ENCODE measurements at regions not wholly inside any gene's neighbourhood (a gene's known extent, or its start where the extent isn't known, plus 50 kb on each side); places are given as distances from the start of the nearest gene placed in this dataset.

- no peak for DNase-seq (ENCODE audit: low spot score)
Measured at GRCh38 chr16:86196687-86197391, 297.9 kb downstream of the IRF8 start.

GRCh38 chr16:86198206-86199118, 299.5 kb downstream of the IRF8 start:
- no peak for DNase-seq (ENCODE audit: low spot score)

GRCh38 chr16:86199182-86199581, 300.2 kb downstream of the IRF8 start:
- DNase-seq (ENCODE audit: low spot score) = no peak

- DNase-seq (ENCODE audit: low spot score) = no peak
Measured at GRCh38 chr16:86199871-86200695, 301.1 kb downstream of the IRF8 start.

DNA sequence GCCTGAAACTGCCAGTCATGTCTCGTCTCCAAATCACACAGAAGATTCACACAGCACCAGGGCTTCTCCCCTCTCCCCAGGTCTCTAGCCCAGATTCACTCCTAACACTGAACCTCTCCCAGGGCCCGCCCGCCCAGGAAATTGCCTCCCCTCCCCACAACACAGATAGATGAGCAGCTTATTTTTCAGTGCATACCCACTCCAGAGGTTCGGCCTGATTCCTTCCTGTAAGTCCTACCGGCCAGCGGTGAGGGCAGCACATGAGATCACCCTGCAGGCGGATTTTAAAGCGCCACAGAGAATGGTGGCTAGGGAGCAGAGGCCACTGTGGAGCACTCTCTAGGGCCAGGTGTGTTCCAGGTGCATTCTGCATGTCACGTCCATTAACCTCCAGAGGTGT, 301.8 kb downstream of the IRF8 start:
- DNase-seq (ENCODE audit: low spot score) = no peak

DNA sequence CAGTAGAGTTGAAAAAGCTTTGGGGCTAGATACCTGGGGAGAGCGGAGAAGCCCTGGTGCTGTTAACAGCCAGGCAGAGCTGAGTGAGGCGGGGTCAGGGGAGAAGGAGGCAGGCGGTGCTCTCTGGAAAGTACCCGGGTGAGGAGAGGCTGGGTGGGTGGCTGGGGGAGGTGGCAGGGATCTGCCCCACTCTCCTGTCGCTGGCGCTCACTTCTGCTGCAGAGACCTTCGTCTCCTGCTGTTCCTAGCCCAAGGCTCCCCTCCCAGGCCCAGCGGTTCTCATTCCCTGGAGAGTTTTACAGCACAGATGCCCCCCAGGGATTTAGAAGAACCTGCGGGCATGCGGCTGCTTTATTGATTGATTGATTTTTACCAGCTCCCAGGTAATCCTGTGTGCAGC, 302.8 kb downstream of the IRF8 start:
- DNase-seq (ENCODE audit: low spot score) = no peak

- no peak for DNase-seq (ENCODE audit: low spot score)
Measured at GRCh38 chr16:86202267-86202666, 303.3 kb downstream of the IRF8 start.

DNA sequence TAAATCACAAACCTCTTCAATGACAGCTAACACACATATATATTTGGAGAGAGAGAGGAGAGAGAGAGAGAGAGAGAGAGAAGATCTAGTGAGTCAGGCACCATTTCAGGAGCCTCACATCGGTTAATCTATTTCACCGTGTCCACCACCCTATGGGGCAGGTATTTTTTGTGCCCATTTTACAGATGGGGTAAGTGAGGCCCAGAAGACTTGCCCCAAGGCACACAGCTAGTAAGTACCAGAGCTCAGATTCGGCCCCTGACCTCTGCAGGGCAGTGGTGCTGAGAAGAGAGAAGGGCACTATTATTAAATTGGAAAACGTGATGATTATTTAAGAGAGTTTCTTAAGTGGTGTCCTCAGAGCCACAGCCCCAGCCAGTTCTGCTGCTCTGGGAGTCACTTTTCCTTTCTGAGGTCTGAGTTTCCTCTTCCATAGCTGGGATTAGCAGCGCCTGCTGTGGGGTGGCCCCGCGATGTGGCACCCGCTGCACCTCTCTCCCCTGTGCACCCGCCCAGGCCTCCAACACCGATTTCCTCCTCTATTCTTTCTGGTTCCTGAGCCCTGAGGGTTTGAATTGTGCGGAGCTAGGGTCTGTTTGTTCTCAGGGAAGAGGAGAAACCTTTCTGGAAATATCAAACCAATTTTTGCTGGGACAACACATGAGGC, 303.9 kb downstream of the IRF8 start:
- no peak for DNase-seq (ENCODE audit: low spot score)

DNA sequence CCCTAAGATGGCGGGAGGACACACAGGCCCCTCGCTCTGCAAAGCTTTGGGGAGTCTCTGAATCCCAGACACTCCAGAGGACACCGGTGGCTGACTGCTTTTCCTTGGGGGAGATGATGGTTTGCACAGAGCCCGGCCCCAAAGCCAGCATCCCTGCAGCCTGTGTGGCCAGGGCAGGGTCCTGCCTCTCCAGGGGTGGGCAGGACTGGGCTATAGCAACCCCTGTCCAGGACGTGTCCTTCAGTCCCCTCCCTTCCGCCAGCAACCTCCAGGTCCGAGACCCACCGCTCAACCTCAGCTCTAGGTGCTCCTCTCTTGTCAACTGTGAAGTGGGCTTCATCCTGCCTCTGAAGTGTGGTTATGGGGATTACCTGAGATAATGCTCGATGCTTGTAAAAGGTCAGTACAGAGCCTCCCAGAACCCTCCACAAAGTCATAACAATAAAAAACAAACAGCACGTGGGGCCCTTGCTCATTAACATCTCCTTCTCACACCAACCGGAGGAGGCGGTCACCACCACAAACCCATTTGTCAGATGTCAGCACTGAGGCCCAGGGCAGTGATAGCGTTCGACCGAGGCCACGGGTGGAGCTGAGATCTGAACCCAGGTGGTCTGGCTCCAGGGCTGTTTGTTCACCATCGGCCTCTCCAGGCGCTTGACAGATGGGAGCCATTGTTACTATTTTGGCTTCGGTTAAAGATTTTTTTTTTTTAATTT, 304.8 kb downstream of the IRF8 start:
- no peak for DNase-seq (ENCODE audit: low spot score)

DNA sequence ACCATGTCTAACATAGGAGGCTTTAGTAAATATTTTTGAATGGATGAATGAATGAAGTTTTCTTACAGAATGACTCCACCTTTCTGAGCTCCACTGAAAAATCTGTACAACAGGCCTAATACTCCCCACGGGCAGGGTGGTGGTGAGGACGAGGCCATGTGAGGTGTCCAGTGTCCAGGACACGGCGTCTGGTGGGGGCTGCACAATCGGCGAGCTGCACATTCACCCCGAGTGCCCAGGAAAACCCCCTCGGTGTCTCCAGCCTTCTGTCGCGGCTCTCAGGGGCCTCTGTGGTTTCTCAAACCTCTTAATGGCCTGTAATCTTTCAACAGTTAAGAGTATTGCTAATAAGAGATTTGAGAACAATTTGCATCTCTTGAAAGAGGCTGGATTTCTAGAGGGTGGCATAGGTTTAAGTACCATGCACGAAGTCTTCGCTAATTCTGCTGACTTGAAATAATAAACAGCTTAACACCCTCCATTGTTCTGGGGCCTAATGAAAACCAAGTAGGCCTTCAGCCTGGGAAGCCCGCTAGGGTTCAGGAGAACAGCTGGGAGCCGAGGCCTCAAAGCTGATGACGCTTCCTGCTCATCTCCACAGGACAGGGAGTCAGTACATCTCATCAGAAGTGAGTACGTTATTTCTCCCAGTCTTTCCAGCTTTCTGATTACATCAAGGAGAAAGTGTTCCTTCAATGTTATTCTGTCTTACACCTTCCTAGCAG, 304.6 kb upstream of the FOXF1 start:
- no peak for DNase-seq (ENCODE audit: low spot score)

- DNase-seq (ENCODE audit: low spot score) = no peak
Measured at GRCh38 chr16:86207350-86207749, 303.0 kb upstream of the FOXF1 start.

GRCh38 chr16:86209202-86209601, 301.1 kb upstream of the FOXF1 start:
- DNase-seq (ENCODE audit: low spot score) = no peak

DNA sequence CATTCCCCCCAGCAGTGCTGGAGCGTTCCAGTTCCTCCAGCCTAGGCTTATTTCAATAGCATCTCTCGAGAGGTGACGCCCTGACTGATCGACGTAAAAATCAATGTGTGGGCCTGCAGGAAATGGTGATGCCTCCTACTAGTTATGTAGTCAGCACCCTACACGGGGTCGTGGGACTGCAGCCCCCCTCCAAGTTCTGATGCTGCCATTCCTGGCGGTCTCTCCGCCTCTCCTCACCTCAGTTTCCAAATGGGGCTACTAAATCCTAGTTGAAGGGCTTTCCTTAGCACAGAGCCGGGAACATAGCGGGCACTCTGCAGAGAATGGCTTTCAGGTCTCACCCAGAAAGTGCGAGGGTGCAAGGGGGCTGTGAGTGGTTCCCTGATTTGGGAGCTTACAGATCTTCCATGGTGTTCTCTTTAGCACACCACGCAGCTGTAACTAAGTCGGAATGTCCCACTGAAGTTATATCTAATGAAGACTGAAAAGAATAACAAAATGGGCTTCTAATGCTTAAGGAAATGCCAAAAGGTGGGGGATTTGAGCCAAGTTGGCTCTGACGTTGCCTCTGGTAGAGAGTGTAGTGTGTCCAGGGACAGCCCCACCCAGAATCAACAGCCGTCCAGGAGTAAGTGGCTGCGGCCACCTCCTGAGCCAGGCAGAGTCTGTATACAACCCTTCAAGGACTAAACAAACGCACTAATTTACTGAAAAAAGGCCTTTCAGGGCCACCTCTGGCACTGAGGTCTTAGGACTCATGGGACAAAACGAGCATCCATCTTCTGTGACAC, 299.7 kb upstream of the FOXF1 start:
- DNase-seq (ENCODE audit: low spot score) = no peak

- DNase-seq (ENCODE audit: low spot score) = no peak
Measured at GRCh38 chr16:86211265-86211664, 299.1 kb upstream of the FOXF1 start.

DNA sequence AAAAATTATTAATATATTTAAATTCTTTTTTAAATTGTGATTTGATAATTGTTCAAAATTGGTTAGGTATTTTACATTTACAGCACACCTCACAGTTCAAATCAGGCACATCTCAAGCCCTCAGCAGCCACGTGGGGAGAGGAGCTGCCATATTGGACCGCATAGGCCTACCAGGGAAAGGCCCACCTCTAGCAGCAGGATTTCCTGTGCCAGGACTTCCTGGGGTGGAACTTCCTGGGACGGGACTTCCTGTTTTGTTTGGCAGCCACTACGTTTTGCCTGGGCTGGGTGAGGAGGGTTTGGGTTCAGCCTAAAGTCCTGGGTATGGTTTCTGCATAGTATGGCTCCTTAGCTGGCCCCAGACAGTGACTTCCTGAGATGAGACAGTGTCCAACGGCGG, 298.5 kb upstream of the FOXF1 start:
- DNase-seq (ENCODE audit: low spot score) = no peak

DNA sequence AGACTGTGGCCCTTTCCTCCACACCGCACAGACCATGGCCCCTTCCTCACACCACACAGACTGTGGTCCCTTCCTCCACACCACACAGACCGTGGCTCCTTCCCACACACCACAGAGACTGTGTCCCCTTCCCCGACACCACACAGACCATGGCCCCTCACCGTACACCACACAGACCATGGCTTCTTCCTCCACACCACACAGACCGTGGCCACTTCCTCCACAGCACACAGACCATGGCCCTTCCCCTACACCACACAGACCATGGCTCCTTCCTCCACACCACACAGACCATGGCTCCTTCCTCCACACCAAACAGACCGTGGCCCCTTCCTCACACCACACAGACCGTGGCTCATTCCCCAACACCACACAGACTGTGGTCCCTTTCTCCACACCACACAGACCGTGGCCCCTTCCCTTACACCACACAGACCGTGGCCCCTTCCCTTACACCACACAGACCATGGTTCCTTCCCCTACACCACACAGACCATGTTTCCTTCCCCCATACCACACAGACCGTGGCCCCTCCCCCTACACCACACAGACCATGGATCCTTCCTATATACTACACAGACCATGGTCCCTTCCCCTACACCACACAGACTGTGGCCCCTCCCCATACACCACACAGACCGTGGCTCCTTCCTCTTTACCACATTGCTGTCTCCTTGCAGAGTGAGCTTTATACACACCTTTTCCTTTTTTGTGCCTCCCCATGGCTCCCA, 297.5 kb upstream of the FOXF1 start:
- DNase-seq (ENCODE audit: low spot score) = no peak

GRCh38 chr16:86213437-86214205, 296.7 kb upstream of the FOXF1 start:
- DNase-seq (ENCODE audit: low spot score) = no peak

Data from cerebellar cortex (tissue), 1 donor.